ENCODE measurements at regions not wholly inside any gene's neighbourhood (a gene's known extent, or its start where the extent isn't known, plus 50 kb on each side); places are given as distances from the start of the nearest gene placed in this dataset.

DNA sequence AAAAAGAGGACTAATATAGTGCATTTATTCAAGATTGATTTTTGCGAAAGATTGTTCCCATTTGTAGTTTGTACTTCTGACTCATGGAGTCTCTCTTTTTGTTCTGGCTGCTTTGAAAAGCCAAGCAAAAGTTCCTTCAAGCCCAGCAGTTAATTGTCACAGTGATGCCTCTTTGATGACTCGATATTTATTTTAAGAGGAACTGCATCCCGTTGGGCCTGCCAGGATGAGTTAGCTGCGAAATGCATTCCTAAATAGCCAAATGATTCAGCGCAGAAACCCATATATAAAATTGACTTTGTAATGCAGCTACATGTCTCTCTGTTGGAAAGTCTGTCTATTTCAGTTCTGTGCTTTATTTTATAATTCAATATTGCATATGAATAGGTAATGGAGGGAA is 295.1 kb downstream of the GBA3 start:
- no peak overlapping the region for H3K4me3 ChIP-seq (ENCODE audit: low read depth, low read length)
- TF ChIP-seq CTCF (IDR thresholded peaks at IDR 0.05; ENCODE audit: insufficient read depth, low read length) = no peak
- DNase-seq (ENCODE audit: low read depth) = peak; percentile 60

DNA sequence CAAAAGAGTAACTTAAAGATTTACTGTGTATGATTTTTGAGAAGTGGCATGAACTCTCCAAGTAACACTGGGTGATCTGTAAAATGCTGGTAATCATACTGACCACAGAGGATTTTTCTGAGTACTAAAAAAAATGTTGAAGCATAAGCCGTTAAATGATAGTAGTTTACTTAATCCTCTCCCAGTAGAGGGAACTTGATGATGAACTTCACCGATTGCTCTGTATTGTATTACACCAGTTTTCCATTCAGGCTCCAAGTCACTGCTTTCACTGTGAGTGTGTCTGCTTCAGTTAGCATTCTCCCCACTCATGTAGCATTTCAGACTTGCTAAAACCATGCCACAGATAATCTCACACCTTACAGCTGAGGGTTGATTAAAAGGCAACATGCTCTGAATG is 294.1 kb downstream of the GBA3 start:
- no peak overlapping the region for H3K4me3 ChIP-seq (ENCODE audit: low read depth, low read length)
- no peak for DNase-seq (ENCODE audit: low read depth)
- TF ChIP-seq CTCF (IDR thresholded peaks at IDR 0.05; ENCODE audit: insufficient read depth, low read length) = no peak

DNA sequence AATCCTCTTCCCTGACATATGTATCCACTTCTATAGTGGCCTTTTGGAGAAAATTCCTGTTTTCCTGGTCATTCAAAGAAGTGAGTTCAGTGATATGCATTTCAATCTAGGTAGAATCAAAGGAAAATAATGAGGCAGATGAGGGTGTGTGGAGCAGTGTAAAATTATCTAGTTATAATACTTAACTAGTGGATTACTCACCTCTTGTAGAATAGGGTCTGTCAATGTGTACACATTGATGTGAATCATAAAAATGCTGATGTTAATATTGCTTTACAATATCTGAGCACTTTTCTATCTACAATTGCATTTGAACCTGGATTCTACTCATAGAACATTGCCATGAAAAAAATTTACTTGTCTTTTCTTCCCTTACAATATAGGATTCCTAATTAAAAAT is 293.5 kb downstream of the GBA3 start:
- no peak for DNase-seq (ENCODE audit: low read depth)
- H3K4me3 ChIP-seq (ENCODE audit: low read depth, low read length) = no peak overlapping the region
- TF ChIP-seq CTCF (IDR thresholded peaks at IDR 0.05; ENCODE audit: insufficient read depth, low read length) = no peak

GRCh38 chr4:22984390-22984789 is 291.7 kb downstream of the GBA3 start:
- no peak for DNase-seq (ENCODE audit: low read depth)
- TF ChIP-seq CTCF (IDR thresholded peaks at IDR 0.05; ENCODE audit: insufficient read depth, low read length) = no peak
- H3K4me3 ChIP-seq (ENCODE audit: low read depth, low read length) = no peak overlapping the region

DNA sequence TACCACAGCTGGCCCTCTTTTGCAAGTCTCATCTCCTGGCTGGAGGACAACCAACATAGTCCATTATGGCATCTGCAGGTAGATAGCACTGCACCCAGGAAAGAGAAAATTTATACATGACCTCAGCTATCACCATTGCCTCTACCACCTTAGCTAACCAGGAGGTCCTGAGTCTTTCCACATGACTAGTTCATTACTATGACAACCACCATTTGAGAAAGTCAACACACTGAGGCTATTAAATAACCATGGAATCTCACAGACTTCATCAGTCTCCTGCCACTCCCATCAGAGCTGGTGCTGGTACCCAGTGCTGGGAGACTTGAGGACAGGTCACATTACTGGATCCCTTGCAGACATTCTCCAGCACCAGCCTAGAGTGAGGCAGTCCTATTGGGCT is 285.9 kb downstream of the GBA3 start:
- H3K4me3 ChIP-seq (ENCODE audit: low read depth, low read length) = no peak overlapping the region
- DNase-seq (ENCODE audit: low read depth) = no peak
- no peak for TF ChIP-seq CTCF (IDR thresholded peaks at IDR 0.05; ENCODE audit: insufficient read depth, low read length)

GRCh38 chr4:22970665-22971064 is 277.9 kb downstream of the GBA3 start:
- DNase-seq (ENCODE audit: low read depth) = no peak
- no peak overlapping the region for H3K4me3 ChIP-seq (ENCODE audit: low read depth, low read length)
- no peak for TF ChIP-seq CTCF (IDR thresholded peaks at IDR 0.05; ENCODE audit: insufficient read depth, low read length)

GRCh38 chr4:22969287-22969896 is 276.7 kb downstream of the GBA3 start:
- H3K4me3 ChIP-seq (ENCODE audit: low read depth, low read length) = no peak overlapping the region
- peak; percentile 54 for DNase-seq (ENCODE audit: low read depth)
- TF ChIP-seq CTCF (IDR thresholded peaks at IDR 0.05; ENCODE audit: insufficient read depth, low read length) = no peak
